ENCODE measurements at regions not wholly inside any gene's neighbourhood (a gene's known extent, or its start where the extent isn't known, plus 50 kb on each side); places are given as distances from the start of the nearest gene placed in this dataset.

DNA sequence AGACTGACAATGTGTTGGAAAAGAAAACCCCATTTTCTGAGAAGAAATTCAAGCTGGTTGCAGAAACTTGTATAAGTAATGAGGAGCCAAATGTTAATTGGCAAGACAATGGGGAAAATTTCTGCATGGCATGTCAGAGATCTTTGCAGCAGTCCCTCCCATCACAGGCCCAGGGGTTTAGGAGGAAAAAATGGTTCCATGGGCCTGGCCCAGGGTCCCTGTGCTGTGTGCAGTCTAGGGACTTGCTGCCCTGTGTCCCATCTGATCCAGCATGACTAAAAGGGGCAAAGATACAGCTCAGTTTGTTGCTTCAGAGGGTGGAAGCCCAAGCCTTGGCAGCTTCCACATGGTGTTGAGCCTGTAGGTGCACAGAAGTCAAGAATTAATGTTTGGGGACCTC is 440.3 kb upstream of the TPK1 start:
- no peak for DNase-seq (ENCODE audit: low spot score)
- in situ Hi-C loops (cut with MboI; ENCODE audit: low sequenced_read_pairs, unreplicated experiment): no loop called here
- no peak for TF ChIP-seq CTCF (IDR thresholded peaks at IDR 0.05; ENCODE audit: borderline replicate concordance, control extremely low read depth, extremely low read depth, insufficient read depth, missing control alignments)

DNA sequence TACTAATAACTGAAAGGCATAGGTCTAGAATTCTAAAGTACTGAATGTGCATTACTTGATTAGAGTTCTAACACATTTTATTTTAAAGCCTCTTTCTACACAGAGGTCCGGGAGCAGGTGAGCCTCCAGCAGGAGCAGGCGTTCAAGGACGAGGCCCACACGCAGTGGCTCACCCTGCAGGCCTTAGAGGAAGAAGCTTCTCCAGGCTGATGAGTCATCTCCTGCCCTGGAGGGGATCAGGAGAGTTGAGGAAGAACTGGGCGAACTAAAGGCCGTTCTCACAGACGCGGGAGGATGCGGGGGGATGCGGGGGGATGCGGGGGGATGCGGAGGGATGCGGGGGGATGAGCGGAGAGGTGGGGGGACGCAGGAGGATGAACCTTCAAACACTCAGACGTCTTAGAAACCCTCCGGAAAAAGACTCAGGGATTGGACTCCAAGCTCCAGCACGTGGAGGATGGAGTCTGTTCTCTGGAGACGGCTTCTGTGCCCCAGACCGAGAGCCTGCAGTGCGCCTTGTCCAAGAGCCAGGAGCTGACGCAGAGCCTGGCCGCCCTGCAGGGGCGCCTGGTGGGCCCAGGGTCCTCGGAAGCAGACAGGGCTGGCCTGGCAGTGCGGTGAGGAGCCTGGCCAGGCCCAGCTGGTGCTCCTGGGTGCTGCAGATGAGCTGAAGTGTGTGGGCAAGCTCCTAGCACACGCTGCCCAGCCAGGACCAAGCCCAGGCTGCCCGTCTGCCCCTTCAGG is 433.7 kb upstream of the TPK1 start:
- no peak for DNase-seq (ENCODE audit: low spot score)
- TF ChIP-seq CTCF (IDR thresholded peaks at IDR 0.05; ENCODE audit: borderline replicate concordance, control extremely low read depth, extremely low read depth, insufficient read depth, missing control alignments): no peak
- in situ Hi-C loops (cut with MboI; ENCODE audit: low sequenced_read_pairs, unreplicated experiment): no loop called here

DNA sequence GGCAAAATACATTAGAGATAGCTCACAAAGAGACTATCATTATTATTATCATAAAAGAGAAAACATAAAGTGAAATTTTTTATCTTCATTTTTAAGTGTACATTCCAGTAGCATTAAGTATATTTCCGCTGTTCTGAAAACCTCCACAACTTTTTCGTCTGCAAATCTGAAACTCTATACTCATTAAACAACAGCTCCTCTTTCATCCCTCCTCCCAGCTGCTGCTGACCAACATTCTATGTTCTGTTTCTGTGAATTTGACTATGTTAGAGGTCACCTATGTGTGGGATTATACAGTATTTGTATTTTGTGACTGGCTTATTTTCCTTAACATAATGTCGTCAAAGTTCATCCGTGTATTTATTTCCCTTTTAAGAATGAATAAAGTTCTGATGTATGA is 429.3 kb upstream of the TPK1 start:
- DNase-seq (ENCODE audit: low spot score): no peak
- TF ChIP-seq CTCF (IDR thresholded peaks at IDR 0.05; ENCODE audit: borderline replicate concordance, control extremely low read depth, extremely low read depth, insufficient read depth, missing control alignments): no peak
- in situ Hi-C loops (cut with MboI; ENCODE audit: low sequenced_read_pairs, unreplicated experiment): no loop called here

DNA sequence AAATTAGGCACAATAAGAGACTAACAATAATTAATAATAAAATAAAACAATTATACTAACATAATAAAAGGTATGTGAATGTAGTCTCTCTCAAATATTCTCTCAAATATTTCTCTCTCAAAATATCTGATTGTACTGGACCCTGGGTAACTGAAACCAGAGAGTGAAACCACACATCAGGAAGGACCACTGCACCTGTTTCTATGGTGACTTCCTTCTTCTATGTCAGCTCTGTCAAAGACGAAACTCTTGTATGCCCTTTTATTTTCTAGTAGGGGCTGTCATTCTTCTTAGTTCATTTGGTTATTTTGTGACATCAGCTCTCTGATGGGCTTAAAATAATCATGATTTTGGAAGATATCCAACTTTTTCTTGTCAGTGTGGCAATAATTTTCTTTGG is 428.0 kb upstream of the TPK1 start:
- in situ Hi-C loops (cut with MboI; ENCODE audit: low sequenced_read_pairs, unreplicated experiment): no loop called here
- TF ChIP-seq CTCF (IDR thresholded peaks at IDR 0.05; ENCODE audit: borderline replicate concordance, control extremely low read depth, extremely low read depth, insufficient read depth, missing control alignments): no peak
- no peak for DNase-seq (ENCODE audit: low spot score)

GRCh38 chr7:145252031-145252430 is 416.2 kb upstream of the TPK1 start:
- no peak for DNase-seq (ENCODE audit: low spot score)
- in situ Hi-C loops (cut with MboI; ENCODE audit: low sequenced_read_pairs, unreplicated experiment): no loop called here
- TF ChIP-seq CTCF (IDR thresholded peaks at IDR 0.05; ENCODE audit: borderline replicate concordance, control extremely low read depth, extremely low read depth, insufficient read depth, missing control alignments): no peak

DNA sequence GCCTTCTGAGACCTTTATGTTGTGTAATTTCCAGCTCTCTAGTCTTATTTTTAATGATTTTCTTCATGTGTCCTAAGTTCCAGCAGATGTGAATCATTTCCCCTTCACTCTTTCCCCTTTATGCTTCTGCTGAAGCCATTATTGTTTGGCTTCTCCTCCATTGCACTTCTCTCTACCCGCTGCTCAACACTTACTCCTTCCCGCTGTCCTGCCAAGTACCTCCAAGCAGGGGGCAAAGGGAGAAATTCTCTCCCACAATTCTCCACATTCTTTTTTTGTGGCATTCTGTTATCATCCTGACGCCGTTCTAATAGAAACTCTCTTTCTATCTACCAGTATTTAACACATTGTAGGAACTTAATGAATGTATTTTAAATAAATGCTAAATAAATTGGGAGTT is 388.9 kb upstream of the TPK1 start:
- in situ Hi-C loops (cut with MboI; ENCODE audit: low sequenced_read_pairs, unreplicated experiment): no loop called here
- DNase-seq (ENCODE audit: low spot score): no peak
- TF ChIP-seq CTCF (IDR thresholded peaks at IDR 0.05; ENCODE audit: borderline replicate concordance, control extremely low read depth, extremely low read depth, insufficient read depth, missing control alignments): no peak
